Inferior parietal cortex (tissue), 1 donor: ENCODE measurements at regions not wholly inside any gene's neighbourhood (a gene's known extent, or its start where the extent isn't known, plus 50 kb on each side); places are given as distances from the start of the nearest gene placed in this dataset.

ENCODE experiments used
- DNase-seq: peaks from one replicate; pipeline ENCODE4 v3.0.0-alpha.2; 2016; ENCODE audit errors: extremely low spot score

DNA sequence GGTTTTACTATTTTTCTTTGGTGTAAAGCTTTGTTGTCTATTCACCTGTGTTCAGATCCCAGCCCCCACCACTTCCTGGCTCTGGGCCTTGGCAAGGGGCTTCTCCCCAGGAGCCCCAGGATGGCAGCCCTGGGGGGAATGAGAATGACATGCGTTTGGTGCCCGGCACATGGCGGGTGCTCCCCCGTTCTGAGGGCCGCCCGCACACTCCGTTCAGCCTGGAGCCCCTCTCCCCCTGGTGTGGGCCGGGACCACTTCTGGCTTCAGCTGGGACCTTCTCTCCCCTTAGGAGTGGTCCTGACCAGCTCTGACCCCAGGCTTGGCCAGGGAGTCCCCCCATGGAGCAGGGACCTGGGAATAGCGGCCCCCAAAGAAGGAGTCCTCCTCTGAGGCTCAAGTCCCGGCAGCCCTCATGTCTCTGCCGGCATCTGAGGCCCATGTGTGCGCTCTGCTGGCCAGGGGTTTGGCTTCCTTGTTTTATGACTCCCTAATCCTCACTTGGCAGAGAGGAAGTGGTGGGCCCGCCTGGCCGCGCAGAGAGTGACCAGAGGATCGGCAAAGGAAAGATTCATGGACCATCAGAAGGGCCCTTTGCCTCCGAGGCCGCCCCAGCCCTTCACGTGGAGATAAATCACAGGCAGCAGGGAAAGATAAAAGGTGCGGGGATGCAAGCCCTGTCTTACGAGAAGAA, 57.0 kb upstream of the LMX1B start:
- DNase-seq, result no peak

DNA sequence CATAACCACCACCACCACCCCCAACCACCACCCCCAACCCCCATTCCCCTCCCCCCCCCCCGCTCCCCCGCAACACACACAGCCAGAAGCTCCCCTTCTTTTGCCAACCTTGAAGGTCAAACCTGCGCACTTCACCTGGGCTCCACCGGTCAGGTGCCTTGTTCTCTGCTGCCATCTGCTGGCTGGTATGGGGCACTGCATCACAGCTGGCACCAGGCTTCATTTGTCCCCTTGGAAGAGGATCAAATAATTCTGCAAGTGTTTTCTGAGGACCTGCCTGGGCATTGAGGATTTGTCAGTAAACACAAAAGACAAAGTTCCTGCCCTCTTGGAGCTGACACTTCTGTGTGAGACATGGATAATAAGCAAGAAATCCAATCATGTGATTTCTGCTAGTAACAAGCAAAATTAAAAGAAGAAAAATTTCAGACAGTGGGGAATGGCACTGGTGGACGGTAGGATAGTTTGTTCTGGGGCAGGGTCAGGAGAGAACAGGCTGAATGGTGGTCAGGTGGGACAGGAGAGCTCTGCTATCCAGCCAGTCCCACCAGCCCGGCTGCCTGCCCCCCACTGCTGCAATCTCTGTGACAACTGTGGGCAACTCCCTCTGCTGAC, 55.6 kb upstream of the LMX1B start:
- peak; percentile 79 for DNase-seq

DNA sequence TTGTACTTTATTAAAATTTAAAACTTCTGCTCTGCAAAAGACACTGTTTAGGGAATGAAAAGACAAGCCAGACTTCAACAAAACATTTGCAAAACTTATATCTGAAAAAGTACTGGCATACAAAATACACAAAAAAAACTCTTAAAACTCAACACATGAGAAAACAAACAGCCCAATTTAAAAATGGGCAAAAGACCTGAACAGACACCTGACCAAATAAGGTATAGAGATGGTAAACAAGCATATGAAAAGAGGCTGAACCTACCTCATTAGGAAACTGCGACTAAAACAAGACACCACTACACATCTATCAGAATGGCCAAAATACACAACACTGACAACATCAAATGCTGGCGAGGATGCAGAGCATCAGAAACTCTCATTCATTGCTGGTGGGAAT, 54.4 kb upstream of the LMX1B start:
- no peak for DNase-seq

DNA sequence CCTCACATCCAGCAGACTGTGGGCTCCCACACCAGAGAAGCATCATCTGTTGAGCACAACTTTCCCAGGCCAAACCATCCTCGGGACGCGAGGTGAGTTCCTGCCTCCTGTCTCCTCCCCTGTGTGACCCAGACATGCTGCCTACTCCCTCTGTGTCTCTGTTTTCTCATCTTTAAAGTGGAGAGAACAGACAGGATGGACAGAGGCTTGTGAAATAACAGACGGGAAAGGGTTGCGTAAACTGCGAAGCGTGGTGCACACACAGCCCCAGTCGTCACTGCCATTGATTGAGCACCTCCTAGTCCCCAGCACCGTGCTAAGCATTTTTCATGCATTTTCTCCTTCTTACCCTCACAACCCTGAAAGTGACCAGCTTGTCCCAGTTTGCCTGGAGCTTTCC, 52.1 kb upstream of the LMX1B start:
- no peak for DNase-seq

GRCh38 chr9:126563556-126563955, 50.2 kb upstream of the LMX1B start:
- no peak for DNase-seq
